ENCODE measurements at regions not wholly inside any gene's neighbourhood (a gene's known extent, or its start where the extent isn't known, plus 50 kb on each side); places are given as distances from the start of the nearest gene placed in this dataset.

- no peak for TF ChIP-seq POLR2A (IDR thresholded peaks at IDR 0.05; ENCODE audit: low read length)
- no peak for TF ChIP-seq GATA1 (IDR thresholded peaks at IDR 0.05; ENCODE audit: low read depth, low read length)
Measured at GRCh38 chr2:143936538-143936847, 583.4 kb downstream of the ZEB2 start.

Measured in erythroblast (primary cell).